ENCODE measurements at regions not wholly inside any gene's neighbourhood (a gene's known extent, or its start where the extent isn't known, plus 50 kb on each side); places are given as distances from the start of the nearest gene placed in this dataset.

DNA sequence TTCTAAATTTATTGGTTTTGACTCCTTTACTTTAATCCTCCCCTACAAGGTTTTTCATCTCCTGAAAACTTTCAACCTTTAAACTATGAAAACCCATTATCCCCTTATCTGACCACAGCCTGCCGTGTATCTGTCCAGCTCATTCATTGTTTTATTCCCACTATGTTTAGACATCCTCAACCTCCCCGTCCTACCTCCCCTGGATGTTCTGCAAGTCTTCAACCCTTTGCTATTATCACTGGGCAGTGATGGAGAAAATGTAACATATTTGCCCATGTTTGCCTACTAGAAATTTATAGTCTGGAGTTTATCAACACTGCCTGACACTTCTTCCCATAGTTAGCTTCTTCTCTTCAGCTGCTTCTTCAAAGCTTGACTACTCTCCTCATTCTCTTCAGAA lies 483.4 kb downstream of the PRKD1 start:
- no peak for DNase-seq (ENCODE audit: low spot score)
- TF ChIP-seq, protein P1, sequence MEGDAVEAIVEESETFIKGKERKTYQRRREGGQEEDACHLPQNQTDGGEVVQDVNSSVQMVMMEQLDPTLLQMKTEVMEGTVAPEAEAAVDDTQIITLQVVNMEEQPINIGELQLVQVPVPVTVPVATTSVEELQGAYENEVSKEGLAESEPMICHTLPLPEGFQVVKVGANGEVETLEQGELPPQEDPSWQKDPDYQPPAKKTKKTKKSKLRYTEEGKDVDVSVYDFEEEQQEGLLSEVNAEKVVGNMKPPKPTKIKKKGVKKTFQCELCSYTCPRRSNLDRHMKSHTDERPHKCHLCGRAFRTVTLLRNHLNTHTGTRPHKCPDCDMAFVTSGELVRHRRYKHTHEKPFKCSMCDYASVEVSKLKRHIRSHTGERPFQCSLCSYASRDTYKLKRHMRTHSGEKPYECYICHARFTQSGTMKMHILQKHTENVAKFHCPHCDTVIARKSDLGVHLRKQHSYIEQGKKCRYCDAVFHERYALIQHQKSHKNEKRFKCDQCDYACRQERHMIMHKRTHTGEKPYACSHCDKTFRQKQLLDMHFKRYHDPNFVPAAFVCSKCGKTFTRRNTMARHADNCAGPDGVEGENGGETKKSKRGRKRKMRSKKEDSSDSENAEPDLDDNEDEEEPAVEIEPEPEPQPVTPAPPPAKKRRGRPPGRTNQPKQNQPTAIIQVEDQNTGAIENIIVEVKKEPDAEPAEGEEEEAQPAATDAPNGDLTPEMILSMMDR (IDR thresholded peaks at IDR 0.05; ENCODE audit: borderline replicate concordance, control extremely low read depth, extremely low read depth, insufficient read depth, missing control alignments) = no peak
- in situ Hi-C loops (cut with MboI; ENCODE audit: low sequenced_read_pairs, unreplicated experiment) = no loop called here

- TF ChIP-seq, protein P1 (IDR thresholded peaks at IDR 0.05; ENCODE audit: borderline replicate concordance, control extremely low read depth, extremely low read depth, insufficient read depth, missing control alignments) = no peak
- DNase-seq (ENCODE audit: low spot score) = no peak
- in situ Hi-C loops (cut with MboI; ENCODE audit: low sequenced_read_pairs, unreplicated experiment) = no loop called here
These were observed 482.8 kb downstream of the PRKD1 start for GRCh38 chr14:29444805-29445204.

DNA sequence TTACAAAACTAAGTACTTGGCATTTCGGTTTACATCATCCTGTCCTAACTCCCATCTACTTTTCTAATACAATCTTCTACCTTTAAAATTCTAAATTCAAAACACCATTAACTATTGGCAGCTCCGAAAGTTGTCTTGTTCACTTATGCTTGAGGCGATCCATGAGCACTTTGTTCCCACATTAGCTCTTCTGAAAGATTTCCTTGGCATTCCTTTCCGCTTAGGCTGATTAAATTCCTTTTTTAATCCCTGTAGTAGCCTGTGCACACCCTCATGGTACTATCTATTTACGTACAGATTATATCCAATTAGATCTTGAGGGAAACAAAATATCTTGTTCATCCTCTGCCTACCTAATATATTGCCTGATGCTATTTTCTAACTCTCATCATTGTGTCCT lies 480.7 kb downstream of the PRKD1 start:
- TF ChIP-seq, protein P1 (IDR thresholded peaks at IDR 0.05; ENCODE audit: borderline replicate concordance, control extremely low read depth, extremely low read depth, insufficient read depth, missing control alignments) = no peak
- in situ Hi-C loops (cut with MboI; ENCODE audit: low sequenced_read_pairs, unreplicated experiment) = no loop called here
- no peak for DNase-seq (ENCODE audit: low spot score)

DNA sequence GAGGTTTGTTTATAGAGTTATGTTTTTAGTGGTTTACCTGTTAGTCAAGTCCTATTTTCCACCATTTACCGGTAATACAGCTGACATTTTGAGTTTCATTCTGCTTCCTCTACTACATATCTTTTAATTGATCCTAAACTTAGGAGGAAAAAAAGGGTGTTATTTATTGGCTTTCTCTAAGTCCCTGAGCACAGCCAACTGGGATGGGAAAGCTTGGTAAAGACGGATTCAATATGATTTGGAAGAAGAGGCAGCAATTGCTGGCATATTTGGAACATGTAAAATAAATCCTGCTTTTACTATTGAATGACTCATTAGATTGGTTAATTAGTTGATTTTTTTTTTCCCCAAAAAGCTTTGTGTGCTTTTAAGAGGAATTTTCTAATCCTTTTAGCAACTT lies 475.7 kb downstream of the PRKD1 start:
- in situ Hi-C loops (cut with MboI; ENCODE audit: low sequenced_read_pairs, unreplicated experiment) = no loop called here
- DNase-seq (ENCODE audit: low spot score) = no peak
- TF ChIP-seq, protein P1 (IDR thresholded peaks at IDR 0.05; ENCODE audit: borderline replicate concordance, control extremely low read depth, extremely low read depth, insufficient read depth, missing control alignments) = no peak

DNA sequence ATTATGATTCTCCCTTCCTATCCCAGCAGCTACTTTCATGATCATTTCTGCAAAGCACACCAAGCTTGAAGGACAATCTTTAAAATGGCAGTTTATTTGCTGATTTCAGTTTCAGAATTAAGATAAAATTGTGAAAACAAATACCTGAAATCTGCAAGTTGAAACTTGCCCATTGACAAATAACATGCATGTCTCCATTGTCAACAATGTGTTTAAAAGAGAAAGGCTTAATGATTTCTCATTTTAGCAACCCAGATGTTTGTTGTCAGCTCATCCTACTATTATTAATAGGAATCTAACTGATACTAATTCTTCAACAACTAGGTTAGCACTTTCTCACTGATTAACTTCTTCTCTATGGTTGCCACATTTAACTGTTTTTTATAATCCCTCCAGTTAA lies 474.6 kb downstream of the PRKD1 start:
- TF ChIP-seq, protein P1 (IDR thresholded peaks at IDR 0.05; ENCODE audit: borderline replicate concordance, control extremely low read depth, extremely low read depth, insufficient read depth, missing control alignments) = no peak
- in situ Hi-C loops (cut with MboI; ENCODE audit: low sequenced_read_pairs, unreplicated experiment) = no loop called here
- no peak for DNase-seq (ENCODE audit: low spot score)

DNA sequence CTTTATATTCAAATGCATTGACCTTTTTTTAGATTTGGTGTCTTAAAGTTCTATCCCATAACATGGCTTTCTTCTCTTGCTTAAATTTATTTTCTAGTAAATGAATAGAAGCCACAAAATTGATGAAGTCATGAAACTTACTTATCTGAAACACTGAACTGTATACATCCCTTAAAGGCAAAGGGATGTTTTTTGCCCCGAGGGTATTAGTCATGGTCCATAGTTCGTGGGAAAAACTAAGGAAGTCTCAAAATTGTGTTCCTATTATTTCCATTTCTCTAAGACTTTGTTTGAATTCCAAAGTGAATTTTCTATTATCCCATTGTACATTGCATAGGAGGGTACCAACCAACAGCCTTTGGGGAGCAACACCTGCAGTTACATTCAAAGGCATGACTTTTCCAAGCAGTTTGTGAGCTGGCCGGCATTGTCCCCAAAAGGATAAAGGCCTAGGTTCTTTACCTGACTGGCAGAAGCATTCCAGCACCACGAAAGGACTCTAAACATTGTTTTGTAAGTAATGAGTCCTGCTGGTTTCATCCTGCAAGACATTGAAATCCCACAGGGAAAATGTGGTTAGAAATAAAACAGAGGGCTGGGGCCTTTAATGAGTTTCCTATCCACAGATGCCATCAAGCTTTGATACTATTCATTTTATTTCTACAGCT lies 473.5 kb downstream of the PRKD1 start:
- DNase-seq (ENCODE audit: low spot score) = no peak
- in situ Hi-C loops (cut with MboI; ENCODE audit: low sequenced_read_pairs, unreplicated experiment) = no loop called here
- TF ChIP-seq, protein P1 (IDR thresholded peaks at IDR 0.05; ENCODE audit: borderline replicate concordance, control extremely low read depth, extremely low read depth, insufficient read depth, missing control alignments) = no peak

Data from GM13976 (cell line).